MM.1S (cell line): ENCODE measurements at regions not wholly inside any gene's neighbourhood (a gene's known extent, or its start where the extent isn't known, plus 50 kb on each side); places are given as distances from the start of the nearest gene placed in this dataset.

Source experiments
- EZH2 ChIP-seq: fragments of 300-600 bp; sonication (generic); optimal IDR thresholded peaks from 2 replicates; pipeline ENCODE3; 2017; ENCODE audit warnings: low read depth, mild to moderate bottlenecking, antibody characterized with exemption, low read length, mixed read lengths
- EZH2phosphoT487 ChIP-seq: fragments of 300-600 bp; sonication (generic); IDR thresholded peaks from 2 replicates; pipeline ENCODE4 v1.6.1; 2018; ENCODE audit warnings: antibody characterized with exemption, low read length
- TF ChIP-seq, protein P1 (sequence below): fragments of 300-600 bp; sonication (generic); IDR thresholded peaks from 2 replicates; pipeline ENCODE4 v1.5.1; 2016; ENCODE audit warnings: antibody characterized with exemption, low read length, mixed read lengths

DNA sequence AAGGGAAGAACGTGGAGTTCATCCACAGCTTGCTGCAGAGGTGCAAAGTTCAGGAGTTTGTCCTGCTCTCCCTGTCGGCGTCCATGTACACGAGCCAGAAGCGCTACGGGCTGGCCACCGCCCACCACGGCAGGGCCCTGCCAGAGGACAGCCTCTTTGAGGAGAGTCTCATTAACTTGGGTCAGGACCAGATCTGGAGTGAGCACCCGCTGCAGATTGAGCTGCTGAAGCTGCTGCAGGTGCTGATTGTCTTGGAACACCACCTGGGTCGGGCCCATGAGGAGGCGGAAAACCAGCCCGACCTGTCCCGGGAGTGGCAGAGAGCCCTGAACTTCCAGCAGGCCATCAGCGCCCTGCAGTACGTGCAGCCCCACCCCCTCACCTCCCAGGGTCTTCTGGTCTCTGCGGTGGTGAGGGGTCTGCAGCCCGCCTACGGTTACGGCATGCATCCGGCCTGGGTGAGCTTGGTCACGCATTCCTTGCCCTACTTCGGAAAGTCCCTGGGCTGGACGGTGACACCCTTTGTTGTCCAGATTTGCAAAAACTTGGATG, 73.8 kb upstream of the MORC3 start:
- TF ChIP-seq, protein P1, sequence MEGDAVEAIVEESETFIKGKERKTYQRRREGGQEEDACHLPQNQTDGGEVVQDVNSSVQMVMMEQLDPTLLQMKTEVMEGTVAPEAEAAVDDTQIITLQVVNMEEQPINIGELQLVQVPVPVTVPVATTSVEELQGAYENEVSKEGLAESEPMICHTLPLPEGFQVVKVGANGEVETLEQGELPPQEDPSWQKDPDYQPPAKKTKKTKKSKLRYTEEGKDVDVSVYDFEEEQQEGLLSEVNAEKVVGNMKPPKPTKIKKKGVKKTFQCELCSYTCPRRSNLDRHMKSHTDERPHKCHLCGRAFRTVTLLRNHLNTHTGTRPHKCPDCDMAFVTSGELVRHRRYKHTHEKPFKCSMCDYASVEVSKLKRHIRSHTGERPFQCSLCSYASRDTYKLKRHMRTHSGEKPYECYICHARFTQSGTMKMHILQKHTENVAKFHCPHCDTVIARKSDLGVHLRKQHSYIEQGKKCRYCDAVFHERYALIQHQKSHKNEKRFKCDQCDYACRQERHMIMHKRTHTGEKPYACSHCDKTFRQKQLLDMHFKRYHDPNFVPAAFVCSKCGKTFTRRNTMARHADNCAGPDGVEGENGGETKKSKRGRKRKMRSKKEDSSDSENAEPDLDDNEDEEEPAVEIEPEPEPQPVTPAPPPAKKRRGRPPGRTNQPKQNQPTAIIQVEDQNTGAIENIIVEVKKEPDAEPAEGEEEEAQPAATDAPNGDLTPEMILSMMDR: no peak
- TF ChIP-seq EZH2phosphoT487: no peak
- TF ChIP-seq EZH2: no peak
